Vagina (tissue), 2 donors: ENCODE measurements at regions not wholly inside any gene's neighbourhood (a gene's known extent, or its start where the extent isn't known, plus 50 kb on each side); places are given as distances from the start of the nearest gene placed in this dataset.

Experiments
- DNase-seq, 2 donors: peaks; one replicate each; pipeline ENCODE4 v3.0.0-alpha.2; 2017; ENCODE audit errors: extremely low spot score in 2 of 2
- H3K27ac ChIP-seq: fragments of 200-600 bp; sonication (generic); one replicate; pipeline ENCODE4 v1.5.1; 2019
- H3K27me3 ChIP-seq: fragments of 200-600 bp; sonication (generic); one replicate; pipeline ENCODE4 v1.5.1; 2019
- H3K36me3 ChIP-seq, 2 donors: fragments of 200-600 bp; sonication (generic); one replicate each; pipeline ENCODE4 v1.5.1; 2017 to 2019
- H3K4me1 ChIP-seq: fragments of 200-600 bp; sonication (generic); one replicate; pipeline ENCODE4 v1.5.1; 2019
- H3K4me3 ChIP-seq, 2 donors: fragments of 200-600 bp; sonication (generic); 1 replicate in 1 of 2; 2 replicates in 1 of 2; pipeline ENCODE4 v1.5.1; 2016 to 2019
- H3K9me3 ChIP-seq: fragments of 200-600 bp; sonication (generic); one replicate; pipeline ENCODE4 v1.5.1; 2019
- CTCF ChIP-seq, 3 experiments: fragments of 450-650 bp in 2 of 3; fragments of 200-600 bp in 1 of 3; sonication (generic) in 1 of 3; IDR thresholded peaks; one replicate each; pipeline ENCODE4 v1.5.1; 2017 to 2019; ENCODE audit warnings: antibody characterized with exemption in 3 of 3, mild to moderate bottlenecking in 2 of 3, moderate library complexity in 2 of 3
- POLR2A ChIP-seq, 2 donors: fragments of 450-650 bp; IDR thresholded peaks; one replicate each; pipeline ENCODE4 v1.6.1; 2017; ENCODE audit warnings: antibody characterized with exemption in 2 of 2, mild to moderate bottlenecking in 2 of 2, moderate library complexity in 2 of 2
- POLR2AphosphoS5 ChIP-seq, 2 donors: sonication (generic); formaldehyde crosslinking; IDR thresholded peaks; one replicate each; pipeline ENCODE4 v1.9.0; 2017; ENCODE audit warnings: antibody characterized with exemption in 2 of 2, mild to moderate bottlenecking in 2 of 2, low read depth in 1 of 2; ENCODE audit not compliant: insufficient read depth in 1 of 2
- intact Hi-C: fragments of 100-400 bp; cut with DNase I; formaldehyde crosslinking; loops from one replicate; pipeline ENCODE4 v1.15.1; 2023

- TF ChIP-seq POLR2AphosphoS5 (IDR thresholded peaks at IDR 0.05; ENCODE audit: insufficient read depth in 1 of 2, low read depth in 1 of 2) (no peak), CTCF (IDR thresholded peaks at IDR 0.05) (no peak), POLR2A (IDR thresholded peaks at IDR 0.05) (no peak)
- Histone ChIP-seq H3K27ac (no peak overlapping the region), H3K36me3 (no peaks in the 10 kb centered on the region), H3K9me3 (no peaks in the 10 kb centered on the region), H3K27me3 (no peaks in the 10 kb centered on the region), H3K4me1 (peaks cover 6% of the 10 kb centered on the region), H3K4me3 (no peak overlapping the region)
- DNase-seq, result no peak
- intact Hi-C loops, result no loop called here
Measured at GRCh38 chr1:67889953-67890567, 56.8 kb upstream of the GNG12 start.

- Histone ChIP-seq H3K27me3 (no peaks in the 10 kb centered on the region), H3K27ac (no peak overlapping the region), H3K4me1 (peaks cover 6% of the 10 kb centered on the region), H3K4me3 (no peak overlapping the region), H3K36me3 (no peaks in the 10 kb centered on the region), H3K9me3 (no peaks in the 10 kb centered on the region)
- intact Hi-C loops, result no loop called here
- TF ChIP-seq POLR2AphosphoS5 (IDR thresholded peaks at IDR 0.05; ENCODE audit: insufficient read depth in 1 of 2, low read depth in 1 of 2) (no peak), POLR2A (IDR thresholded peaks at IDR 0.05) (no peak), CTCF (IDR thresholded peaks at IDR 0.05) (no peak)
- DNase-seq, result no peak
Measured at GRCh38 chr1:67889466-67889865, 56.2 kb upstream of the GNG12 start.

GRCh38 chr1:67888216-67889106 lies 55.2 kb upstream of the GNG12 start:
- Histone ChIP-seq H3K27me3 (no peaks in the 10 kb centered on the region), H3K4me3 (no peak overlapping the region), H3K9me3 (no peaks in the 10 kb centered on the region), H3K4me1 (peaks cover 6% of the 10 kb centered on the region), H3K27ac (no peak overlapping the region), H3K36me3 (no peaks in the 10 kb centered on the region)
- intact Hi-C loops, result no loop called here
- TF ChIP-seq CTCF (IDR thresholded peaks at IDR 0.05), result no peak
- DNase-seq, result no peak

- H3K36me3 ChIP-seq, result no peaks in the 10 kb centered on the region
- peaks cover 6% of the 10 kb centered on the region for H3K4me1 ChIP-seq
- H3K27me3 ChIP-seq, result no peaks in the 10 kb centered on the region
- no peak overlapping the region for H3K4me3 ChIP-seq
- H3K27ac ChIP-seq, result no peak overlapping the region
- no peaks in the 10 kb centered on the region for H3K9me3 ChIP-seq
- no peak for DNase-seq
- TF ChIP-seq POLR2A (IDR thresholded peaks at IDR 0.05), result no peak
- TF ChIP-seq CTCF (IDR thresholded peaks at IDR 0.05), result no peak
- no peak for TF ChIP-seq POLR2AphosphoS5 (IDR thresholded peaks at IDR 0.05; ENCODE audit: insufficient read depth in 1 of 2, low read depth in 1 of 2)
- intact Hi-C loops, result no loop called here
Measured at GRCh38 chr1:67887146-67887545, 53.9 kb upstream of the GNG12 start.

GRCh38 chr1:67886076-67886475 lies 52.8 kb upstream of the GNG12 start:
- no peak for DNase-seq
- Histone ChIP-seq H3K36me3 (no peaks in the 10 kb centered on the region), H3K9me3 (no peaks in the 10 kb centered on the region), H3K27me3 (no peaks in the 10 kb centered on the region), H3K4me1 (peaks cover 6% of the 10 kb centered on the region), H3K27ac (no peak overlapping the region), H3K4me3 (no peak overlapping the region)
- intact Hi-C loops, result no loop called here
- TF ChIP-seq CTCF (IDR thresholded peaks at IDR 0.05) (no peak), POLR2A (IDR thresholded peaks at IDR 0.05) (no peak), POLR2AphosphoS5 (IDR thresholded peaks at IDR 0.05; ENCODE audit: insufficient read depth in 1 of 2, low read depth in 1 of 2) (no peak)
